Tibial nerve (tissue), 4 donors: ENCODE measurements at regions not wholly inside any gene's neighbourhood (a gene's known extent, or its start where the extent isn't known, plus 50 kb on each side); places are given as distances from the start of the nearest gene placed in this dataset.

Experiments used
- EP300 ChIP-seq, 2 donors: sonication (generic); formaldehyde crosslinking; IDR thresholded peaks; one replicate each; pipeline ENCODE4 v1.6.1; 2017; ENCODE audit warnings: antibody characterized with exemption in 2 of 2, mild to moderate bottlenecking in 1 of 2
- POLR2A ChIP-seq, 2 donors: fragments of 450-650 bp; IDR thresholded peaks; one replicate each; pipeline ENCODE4 v1.6.1; 2017; ENCODE audit warnings: antibody characterized with exemption in 2 of 2, mild to moderate bottlenecking in 2 of 2, moderate library complexity in 2 of 2
- TF ChIP-seq, protein P1 (sequence below), 5 experiments: fragments of 200-600 bp in 3 of 5; fragments of 450-650 bp in 2 of 5; sonication (generic) in 3 of 5; IDR thresholded peaks; one replicate each; pipeline ENCODE4 v1.5.1; 2016 to 2019; ENCODE audit warnings: antibody characterized with exemption in 5 of 5, mild to moderate bottlenecking in 3 of 5, moderate library complexity in 2 of 5

DNA sequence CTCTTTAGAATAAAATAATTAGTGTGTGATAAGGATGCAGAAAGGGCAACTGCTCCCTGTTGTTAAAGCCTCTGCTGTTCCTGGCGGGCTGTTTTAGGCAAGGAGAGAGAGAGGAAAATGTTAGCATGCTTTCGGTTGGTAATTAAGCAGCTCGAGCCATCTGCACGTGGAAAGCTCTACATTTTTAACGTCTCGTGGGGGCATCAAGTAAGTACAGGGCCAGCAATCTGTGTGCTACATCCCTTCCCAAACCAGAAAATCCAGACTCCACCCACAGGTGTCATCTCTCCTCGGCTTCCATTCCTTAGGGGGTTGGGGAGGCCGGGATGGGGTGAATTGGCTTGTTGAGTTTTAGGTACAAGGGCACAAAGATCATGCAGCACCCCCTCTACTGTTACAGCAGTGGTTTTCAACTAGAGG lies 62.4 kb upstream of the MARCHF10 start:
- TF ChIP-seq, protein P1, sequence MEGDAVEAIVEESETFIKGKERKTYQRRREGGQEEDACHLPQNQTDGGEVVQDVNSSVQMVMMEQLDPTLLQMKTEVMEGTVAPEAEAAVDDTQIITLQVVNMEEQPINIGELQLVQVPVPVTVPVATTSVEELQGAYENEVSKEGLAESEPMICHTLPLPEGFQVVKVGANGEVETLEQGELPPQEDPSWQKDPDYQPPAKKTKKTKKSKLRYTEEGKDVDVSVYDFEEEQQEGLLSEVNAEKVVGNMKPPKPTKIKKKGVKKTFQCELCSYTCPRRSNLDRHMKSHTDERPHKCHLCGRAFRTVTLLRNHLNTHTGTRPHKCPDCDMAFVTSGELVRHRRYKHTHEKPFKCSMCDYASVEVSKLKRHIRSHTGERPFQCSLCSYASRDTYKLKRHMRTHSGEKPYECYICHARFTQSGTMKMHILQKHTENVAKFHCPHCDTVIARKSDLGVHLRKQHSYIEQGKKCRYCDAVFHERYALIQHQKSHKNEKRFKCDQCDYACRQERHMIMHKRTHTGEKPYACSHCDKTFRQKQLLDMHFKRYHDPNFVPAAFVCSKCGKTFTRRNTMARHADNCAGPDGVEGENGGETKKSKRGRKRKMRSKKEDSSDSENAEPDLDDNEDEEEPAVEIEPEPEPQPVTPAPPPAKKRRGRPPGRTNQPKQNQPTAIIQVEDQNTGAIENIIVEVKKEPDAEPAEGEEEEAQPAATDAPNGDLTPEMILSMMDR (IDR thresholded peaks at IDR 0.05), result no peak
- TF ChIP-seq EP300 (IDR thresholded peaks at IDR 0.05) (no peak), POLR2A (IDR thresholded peaks at IDR 0.05) (no peak)
